C4-2B (cell line): ENCODE measurements at regions not wholly inside any gene's neighbourhood (a gene's known extent, or its start where the extent isn't known, plus 50 kb on each side); places are given as distances from the start of the nearest gene placed in this dataset.

Source experiments
- H3K27ac ChIP-seq: fragments of 450-650 bp; 2 replicates; pipeline ENCODE4 v1.5.1; 2017
- CTCF ChIP-seq: fragments of 450-650 bp; conservative IDR thresholded peaks from 2 replicates; pipeline ENCODE4 v1.5.1; 2017; ENCODE audit warnings: mild to moderate bottlenecking
- ZFX ChIP-seq: fragments of 450-650 bp; IDR thresholded peaks from 2 replicates; pipeline ENCODE4 v1.6.1; 2017

- H3K27ac ChIP-seq: no peak overlapping the region
- TF ChIP-seq CTCF (no peak), ZFX (no peak)
These were observed 954.6 kb downstream of the TBC1D22A start for GRCh38 chr22:47716890-47717615.

GRCh38 chr22:47715866-47716578, 953.6 kb downstream of the TBC1D22A start:
- TF ChIP-seq ZFX (no peak), CTCF (no peak)
- no peak overlapping the region for H3K27ac ChIP-seq

- TF ChIP-seq CTCF (no peak), ZFX (no peak)
- H3K27ac ChIP-seq: no peak overlapping the region
These were observed 951.5 kb downstream of the TBC1D22A start for GRCh38 chr22:47713941-47714340.

GRCh38 chr22:47710135-47710534, 947.7 kb downstream of the TBC1D22A start:
- TF ChIP-seq CTCF: no peak
- no peak overlapping the region for H3K27ac ChIP-seq

- no peak for TF ChIP-seq CTCF
- no peak for TF ChIP-seq ZFX
- no peak overlapping the region for H3K27ac ChIP-seq
These were observed 942.9 kb downstream of the TBC1D22A start for GRCh38 chr22:47705350-47705749.

GRCh38 chr22:47698906-47699305, 936.5 kb downstream of the TBC1D22A start:
- TF ChIP-seq ZFX: no peak
- H3K27ac ChIP-seq: no peak overlapping the region

- TF ChIP-seq CTCF (no peak), ZFX (no peak)
- no peak overlapping the region for H3K27ac ChIP-seq
These were observed 935.4 kb downstream of the TBC1D22A start for GRCh38 chr22:47697861-47698260.

GRCh38 chr22:47696776-47697175, 934.3 kb downstream of the TBC1D22A start:
- TF ChIP-seq CTCF (no peak), ZFX (no peak)
- no peak overlapping the region for H3K27ac ChIP-seq
